ENCODE measurements at regions not wholly inside any gene's neighbourhood (a gene's known extent, or its start where the extent isn't known, plus 50 kb on each side); places are given as distances from the start of the nearest gene placed in this dataset.

DNA sequence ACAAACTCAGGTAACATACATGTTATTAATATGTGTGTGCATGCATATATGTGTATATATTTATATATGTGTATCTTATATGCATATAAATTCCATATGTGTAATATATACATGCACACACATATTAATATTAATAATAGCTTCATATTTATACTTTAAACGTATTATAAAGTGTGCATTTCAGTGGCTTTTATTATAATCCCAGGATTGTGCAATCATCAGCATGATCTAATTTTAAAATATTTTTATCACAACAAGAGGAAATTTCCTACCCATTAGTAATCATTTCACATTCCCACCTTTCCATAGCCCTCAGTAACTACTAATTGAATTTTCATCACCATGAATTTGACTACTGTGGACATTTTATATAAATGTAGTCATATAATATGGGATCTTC, 2211.9 kb upstream of the TENM3 start:
- TF ChIP-seq, protein P1, sequence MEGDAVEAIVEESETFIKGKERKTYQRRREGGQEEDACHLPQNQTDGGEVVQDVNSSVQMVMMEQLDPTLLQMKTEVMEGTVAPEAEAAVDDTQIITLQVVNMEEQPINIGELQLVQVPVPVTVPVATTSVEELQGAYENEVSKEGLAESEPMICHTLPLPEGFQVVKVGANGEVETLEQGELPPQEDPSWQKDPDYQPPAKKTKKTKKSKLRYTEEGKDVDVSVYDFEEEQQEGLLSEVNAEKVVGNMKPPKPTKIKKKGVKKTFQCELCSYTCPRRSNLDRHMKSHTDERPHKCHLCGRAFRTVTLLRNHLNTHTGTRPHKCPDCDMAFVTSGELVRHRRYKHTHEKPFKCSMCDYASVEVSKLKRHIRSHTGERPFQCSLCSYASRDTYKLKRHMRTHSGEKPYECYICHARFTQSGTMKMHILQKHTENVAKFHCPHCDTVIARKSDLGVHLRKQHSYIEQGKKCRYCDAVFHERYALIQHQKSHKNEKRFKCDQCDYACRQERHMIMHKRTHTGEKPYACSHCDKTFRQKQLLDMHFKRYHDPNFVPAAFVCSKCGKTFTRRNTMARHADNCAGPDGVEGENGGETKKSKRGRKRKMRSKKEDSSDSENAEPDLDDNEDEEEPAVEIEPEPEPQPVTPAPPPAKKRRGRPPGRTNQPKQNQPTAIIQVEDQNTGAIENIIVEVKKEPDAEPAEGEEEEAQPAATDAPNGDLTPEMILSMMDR (conservative IDR thresholded peaks at IDR 0.05; ENCODE audit: low read depth, low read length): no peak

DNA sequence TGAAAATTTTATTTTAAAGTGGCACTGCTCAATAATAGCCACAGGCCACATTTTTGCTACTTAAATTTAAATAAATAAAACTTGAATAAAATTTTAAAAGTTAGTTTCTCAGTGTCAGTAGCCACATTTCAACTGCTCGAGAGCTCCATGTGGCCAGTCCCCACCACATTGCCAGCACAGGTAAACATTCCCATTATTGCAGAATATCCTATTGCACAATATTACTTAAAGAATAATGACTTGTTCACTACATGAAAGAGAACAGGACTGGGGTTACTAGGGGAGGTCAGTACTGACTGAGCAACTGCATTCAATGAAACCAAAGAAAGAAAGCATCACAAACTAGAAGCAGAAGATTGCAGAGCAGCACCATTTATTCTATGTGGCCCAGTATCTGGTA, 2201.6 kb upstream of the TENM3 start:
- H3K4me2 ChIP-seq: no peak overlapping the region
- no peaks in the 10 kb centered on the region for H4K20me1 ChIP-seq (ENCODE audit: insufficient read depth)
- H3K4me3 ChIP-seq (IDR thresholded peaks at IDR 0.05; ENCODE audit: insufficient read depth, low read depth, low read length): no peak overlapping the region
- H2AFZ ChIP-seq (ENCODE audit: low read depth): no peak overlapping the region
- H3K9ac ChIP-seq: no peak overlapping the region
- no peak overlapping the region for H3K27ac ChIP-seq
- no peaks in the 10 kb centered on the region for H3K27me3 ChIP-seq (ENCODE audit: insufficient read depth, low read depth)
- TF ChIP-seq, protein P1 (conservative IDR thresholded peaks at IDR 0.05; ENCODE audit: low read depth, low read length): no peak
- H3K36me3 ChIP-seq (ENCODE audit: insufficient read depth): no peaks in the 10 kb centered on the region
- no peaks in the 10 kb centered on the region for H3K4me1 ChIP-seq (ENCODE audit: low read depth, poor library complexity, severe bottlenecking)
- no peaks in the 10 kb centered on the region for H3K79me2 ChIP-seq (ENCODE audit: insufficient read depth, low read depth)

More for the DNA sequence above, 2211.9 kb upstream of the TENM3 start:
- H3K27me3 ChIP-seq (ENCODE audit: insufficient read depth, low read depth): no peaks in the 10 kb centered on the region
- H3K4me3 ChIP-seq (IDR thresholded peaks at IDR 0.05; ENCODE audit: insufficient read depth, low read depth, low read length): no peak overlapping the region
- H3K36me3 ChIP-seq (ENCODE audit: insufficient read depth): no peaks in the 10 kb centered on the region
- no peak overlapping the region for H3K4me2 ChIP-seq
- no peaks in the 10 kb centered on the region for H4K20me1 ChIP-seq (ENCODE audit: insufficient read depth)
- H3K79me2 ChIP-seq (ENCODE audit: insufficient read depth, low read depth): no peaks in the 10 kb centered on the region
- no peaks in the 10 kb centered on the region for H3K4me1 ChIP-seq (ENCODE audit: low read depth, poor library complexity, severe bottlenecking)
- H3K27ac ChIP-seq: no peak overlapping the region
- no peak overlapping the region for H3K9ac ChIP-seq
- H2AFZ ChIP-seq (ENCODE audit: low read depth): no peak overlapping the region

DNA sequence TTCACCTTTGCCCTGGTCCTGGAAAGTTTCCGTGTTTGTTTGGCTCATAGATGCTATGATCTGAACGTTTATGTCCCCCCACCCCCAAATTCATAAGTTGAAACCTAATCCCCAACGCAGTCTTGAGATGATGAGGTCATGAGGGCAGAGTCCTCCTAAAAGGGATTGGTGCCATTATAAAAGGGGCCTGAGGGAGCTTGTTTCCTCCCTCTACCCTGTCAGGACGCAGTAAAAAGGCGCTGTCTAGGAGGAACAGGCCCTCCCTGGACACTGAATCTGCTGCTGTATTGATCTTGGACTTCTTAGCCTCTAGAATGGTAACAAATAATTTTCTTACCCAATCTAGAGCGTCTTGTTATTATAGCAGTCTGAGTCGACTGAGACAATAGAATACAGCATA, 2190.6 kb upstream of the TENM3 start:
- H3K4me3 ChIP-seq (IDR thresholded peaks at IDR 0.05; ENCODE audit: insufficient read depth, low read depth, low read length): no peak overlapping the region
- no peaks in the 10 kb centered on the region for H4K20me1 ChIP-seq (ENCODE audit: insufficient read depth)
- no peaks in the 10 kb centered on the region for H3K27me3 ChIP-seq (ENCODE audit: insufficient read depth, low read depth)
- peaks cover 10% of the 10 kb centered on the region for H3K4me1 ChIP-seq (ENCODE audit: low read depth, poor library complexity, severe bottlenecking)
- H3K79me2 ChIP-seq (ENCODE audit: insufficient read depth, low read depth): no peaks in the 10 kb centered on the region
- no peak overlapping the region for H3K9ac ChIP-seq
- H3K36me3 ChIP-seq (ENCODE audit: insufficient read depth): no peaks in the 10 kb centered on the region
- H3K27ac ChIP-seq: no peak overlapping the region
- H2AFZ ChIP-seq (ENCODE audit: low read depth): no peak overlapping the region
- H3K4me2 ChIP-seq: no peak overlapping the region
- TF ChIP-seq, protein P1 (conservative IDR thresholded peaks at IDR 0.05; ENCODE audit: low read depth, low read length): no peak

DNA sequence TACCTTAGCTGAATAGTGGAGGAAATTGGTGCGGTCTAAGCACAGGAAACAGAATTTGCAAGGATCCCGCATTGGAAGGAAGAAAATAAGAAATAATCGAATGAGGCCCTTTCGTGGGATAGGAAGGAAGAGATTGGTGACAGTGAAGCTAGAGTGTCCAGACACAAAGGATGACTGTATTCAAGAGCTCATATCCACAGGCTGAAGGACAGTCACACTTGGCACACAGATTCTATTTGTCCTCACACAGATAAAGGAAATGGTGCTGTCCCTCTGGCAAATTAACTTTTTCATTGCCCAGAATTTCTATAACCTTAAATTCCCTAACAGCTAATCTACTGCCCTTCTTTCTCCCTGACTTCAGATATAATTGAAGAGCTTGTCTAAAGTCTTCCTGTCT, 2188.9 kb upstream of the TENM3 start:
- H3K9ac ChIP-seq: no peak overlapping the region
- no peaks in the 10 kb centered on the region for H3K79me2 ChIP-seq (ENCODE audit: insufficient read depth, low read depth)
- no peaks in the 10 kb centered on the region for H3K36me3 ChIP-seq (ENCODE audit: insufficient read depth)
- H3K27ac ChIP-seq: no peak overlapping the region
- no peaks in the 10 kb centered on the region for H3K27me3 ChIP-seq (ENCODE audit: insufficient read depth, low read depth)
- H3K4me3 ChIP-seq (IDR thresholded peaks at IDR 0.05; ENCODE audit: insufficient read depth, low read depth, low read length): no peak overlapping the region
- no peaks in the 10 kb centered on the region for H4K20me1 ChIP-seq (ENCODE audit: insufficient read depth)
- TF ChIP-seq, protein P1 (conservative IDR thresholded peaks at IDR 0.05; ENCODE audit: low read depth, low read length): no peak
- H2AFZ ChIP-seq (ENCODE audit: low read depth): no peak overlapping the region
- H3K4me2 ChIP-seq: no peak overlapping the region
- H3K4me1 ChIP-seq (ENCODE audit: low read depth, poor library complexity, severe bottlenecking): peaks cover 10% of the 10 kb centered on the region

Data from KMS-11 (cell line).